Posterior vena cava (tissue), 2 donors: ENCODE measurements at regions not wholly inside any gene's neighbourhood (a gene's known extent, or its start where the extent isn't known, plus 50 kb on each side); places are given as distances from the start of the nearest gene placed in this dataset.

Experiments
- DNase-seq: peaks from one replicate; pipeline ENCODE4 v3.0.0-alpha.2; 2020; ENCODE audit warnings: low spot score
- intact Hi-C, 2 donors: fragments of 100-400 bp; cut with DNase I; formaldehyde crosslinking; loops; one replicate each; pipeline versions ENCODE4 v1.14.1 to v1.14.2; 2022 to 2023
- donor health status: DM: yes; HTN: yes; CAD: no.
- donor health status: DM: yes; HTN: yes; CAD: no.

GRCh38 chr14:81936348-81936747 lies 402.7 kb upstream of the SEL1L start:
- intact Hi-C loops: no loop called here
- no peak for DNase-seq

DNA sequence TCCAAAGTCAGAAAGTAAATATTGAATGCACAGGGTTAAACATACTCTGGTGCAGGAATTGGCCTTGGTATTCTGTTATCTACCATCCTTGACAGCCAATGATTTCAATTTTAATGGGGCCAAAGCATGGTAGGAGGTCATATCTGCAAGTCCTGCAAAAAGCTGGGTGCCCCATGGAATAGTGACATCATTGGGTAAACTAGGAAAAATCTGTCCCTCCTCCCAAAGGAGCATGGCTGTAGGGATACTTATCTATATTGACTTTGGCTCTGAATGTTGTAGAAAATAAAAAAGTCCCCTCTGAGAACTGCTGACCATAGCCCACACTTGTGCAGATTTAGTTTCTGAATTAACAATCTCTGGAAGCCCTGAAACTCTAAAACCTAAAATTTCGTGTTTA lies 403.2 kb upstream of the SEL1L start:
- intact Hi-C loops: no loop called here
- no peak for DNase-seq

DNA sequence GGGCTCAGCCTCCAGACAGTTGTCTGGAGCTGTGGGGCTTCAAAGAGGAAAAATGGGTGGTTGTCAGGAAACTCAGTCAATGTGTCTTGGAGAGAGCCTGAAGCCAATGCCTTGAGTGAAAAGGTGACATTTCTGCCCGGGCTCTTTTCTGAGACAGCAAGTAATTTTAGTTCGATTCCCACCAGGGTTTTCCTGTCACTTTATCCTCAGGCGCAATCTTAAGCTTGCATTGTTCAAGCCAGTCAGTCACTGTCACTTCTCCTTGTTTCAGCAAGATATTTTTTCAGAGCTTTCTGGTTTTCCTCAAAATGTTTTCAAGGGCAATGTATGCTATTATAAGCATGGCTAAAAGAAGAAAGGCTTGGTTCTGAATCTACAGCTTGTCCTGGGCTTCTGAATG lies 404.7 kb upstream of the SEL1L start:
- intact Hi-C loops: no loop called here
- no peak for DNase-seq

DNA sequence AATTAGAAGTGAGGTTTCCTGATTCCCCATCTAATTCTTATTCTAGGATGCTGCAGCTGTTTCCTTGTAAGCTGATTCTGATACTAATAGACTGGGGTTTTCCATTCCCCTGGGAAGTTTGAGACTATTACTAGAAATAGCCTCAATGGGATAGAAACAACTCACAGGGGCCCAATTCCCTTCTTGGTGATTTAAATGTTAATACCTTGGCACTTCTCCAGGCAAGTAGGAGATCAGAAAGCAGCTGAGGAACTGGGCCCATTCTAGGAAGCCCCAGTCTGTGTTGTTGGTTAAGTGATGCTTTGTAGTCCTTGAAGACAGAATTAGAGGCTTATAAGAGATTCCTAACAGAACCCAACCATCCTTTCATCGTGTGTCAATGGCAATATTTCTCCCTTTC lies 407.0 kb upstream of the SEL1L start:
- intact Hi-C loops: no loop called here
- no peak for DNase-seq

GRCh38 chr14:81942071-81942470 lies 408.4 kb upstream of the SEL1L start:
- DNase-seq: no peak
- intact Hi-C loops: no loop called here

- intact Hi-C loops: no loop called here
- DNase-seq: no peak
Observed at GRCh38 chr14:81946375-81946774, 412.7 kb upstream of the SEL1L start.

DNA sequence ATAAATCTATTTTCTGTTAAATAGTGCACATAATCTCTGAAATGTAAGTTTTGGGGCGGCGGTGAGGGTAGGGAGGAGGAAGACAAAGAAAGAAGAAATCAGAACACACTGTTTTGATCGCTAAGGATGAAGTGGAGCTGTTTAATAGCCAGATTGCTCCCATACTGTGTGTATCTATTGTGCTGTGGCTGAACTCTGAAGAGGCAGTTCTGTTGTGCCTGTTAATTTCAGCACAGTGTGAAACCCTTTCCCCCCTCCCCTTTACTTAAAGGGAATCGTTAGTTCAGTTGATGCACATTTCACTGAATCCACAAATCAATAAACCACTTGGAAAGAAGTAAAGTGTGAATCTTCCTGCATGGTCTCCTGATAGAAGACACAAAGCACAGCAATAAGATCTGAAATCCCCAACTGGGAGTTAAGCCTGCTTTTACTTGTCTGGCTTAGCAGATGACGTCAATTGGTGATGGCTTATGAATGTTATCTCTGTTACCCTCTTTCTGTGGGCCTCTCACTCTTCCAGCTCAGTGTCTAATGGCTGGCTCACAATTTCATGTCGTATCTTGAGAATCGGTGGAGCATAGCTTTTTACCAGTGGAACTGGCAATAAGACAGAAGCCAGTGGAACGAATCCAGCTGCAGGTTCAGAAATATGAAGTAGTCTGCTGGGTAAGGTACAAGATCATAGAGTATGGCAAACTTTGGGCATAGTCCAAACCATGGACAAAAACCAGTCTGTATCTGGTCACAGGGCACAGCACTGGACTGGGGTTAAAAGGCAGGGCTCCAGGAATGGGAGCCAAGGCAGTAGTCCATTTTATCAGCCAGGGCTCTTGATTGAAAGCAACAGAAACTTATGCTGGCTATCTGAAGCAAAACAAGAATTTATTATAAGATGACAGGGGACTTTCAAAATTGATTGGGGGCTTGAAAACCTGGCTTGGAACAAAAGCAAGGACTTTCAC lies 413.5 kb upstream of the SEL1L start:
- DNase-seq: no peak
- intact Hi-C loops: no loop called here

DNA sequence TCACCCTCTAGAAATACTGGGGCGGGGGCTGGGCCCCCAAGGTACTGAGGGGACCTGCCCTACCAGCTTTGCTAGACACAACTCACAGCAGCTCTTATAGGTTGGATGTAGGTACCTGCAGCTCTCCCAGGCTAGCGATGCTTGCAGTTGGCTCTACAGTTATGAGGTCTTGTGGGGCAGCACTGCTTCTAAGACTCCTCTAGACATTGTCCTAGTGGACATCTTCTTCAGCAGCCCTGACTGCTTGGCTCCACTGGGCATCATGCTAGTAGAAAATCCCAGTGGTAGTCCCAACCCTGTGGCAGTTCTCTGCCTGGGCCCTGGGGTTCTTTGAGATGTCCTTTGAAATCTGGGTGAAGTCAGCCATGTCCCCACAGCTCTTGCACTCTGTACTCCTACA lies 419.3 kb upstream of the SEL1L start:
- intact Hi-C loops: no loop called here
- DNase-seq: peak; percentile 42

- intact Hi-C loops: no loop called here
- DNase-seq: no peak
Observed at GRCh38 chr14:81953419-81953818, 419.8 kb upstream of the SEL1L start.

- intact Hi-C loops: no loop called here
- no peak for DNase-seq
Observed at GRCh38 chr14:81955123-81955522, 421.5 kb upstream of the SEL1L start.

- DNase-seq: no peak
- intact Hi-C loops: no loop called here
Observed at GRCh38 chr14:81960781-81961180, 427.1 kb upstream of the SEL1L start.

DNA sequence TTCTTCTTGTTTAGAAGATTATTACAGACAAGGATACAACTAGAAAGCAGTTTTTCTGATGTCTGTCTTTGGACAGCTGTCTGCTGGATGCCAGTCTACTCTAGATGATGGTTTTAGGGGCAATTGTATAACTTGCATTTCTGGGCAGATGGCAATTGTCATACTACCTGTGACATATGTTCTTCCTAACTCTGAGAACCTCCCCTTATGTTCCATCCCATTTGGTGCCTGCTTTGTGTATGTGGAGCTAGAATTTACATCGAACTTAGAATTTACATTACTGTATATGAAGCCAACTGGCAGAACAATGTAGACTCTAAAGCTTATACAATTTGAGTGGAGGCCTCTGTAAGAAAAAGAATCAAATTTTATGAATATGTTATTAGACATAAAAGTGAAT lies 430.2 kb upstream of the SEL1L start:
- intact Hi-C loops: no loop called here
- DNase-seq: no peak

DNA sequence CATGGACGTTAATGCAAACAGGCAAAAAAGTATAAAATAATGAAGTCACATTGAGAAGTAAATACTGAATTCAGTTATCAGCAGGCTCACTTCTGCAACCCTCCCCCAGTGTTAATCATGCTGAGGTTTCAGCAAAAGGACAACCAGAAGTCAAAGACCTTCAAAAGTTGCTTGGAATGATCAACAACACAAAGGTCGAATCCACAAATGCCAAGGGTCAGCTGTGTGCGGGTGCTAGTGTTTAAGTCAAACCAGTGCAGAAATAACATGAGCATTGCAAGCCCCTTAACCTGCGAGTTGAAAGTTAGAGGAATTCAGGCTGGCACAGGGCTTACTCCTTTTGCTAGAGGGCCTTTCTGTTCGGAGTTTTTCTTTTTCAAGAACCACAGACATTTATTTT lies 436.7 kb upstream of the SEL1L start:
- no peak for DNase-seq
- intact Hi-C loops: no loop called here

DNA sequence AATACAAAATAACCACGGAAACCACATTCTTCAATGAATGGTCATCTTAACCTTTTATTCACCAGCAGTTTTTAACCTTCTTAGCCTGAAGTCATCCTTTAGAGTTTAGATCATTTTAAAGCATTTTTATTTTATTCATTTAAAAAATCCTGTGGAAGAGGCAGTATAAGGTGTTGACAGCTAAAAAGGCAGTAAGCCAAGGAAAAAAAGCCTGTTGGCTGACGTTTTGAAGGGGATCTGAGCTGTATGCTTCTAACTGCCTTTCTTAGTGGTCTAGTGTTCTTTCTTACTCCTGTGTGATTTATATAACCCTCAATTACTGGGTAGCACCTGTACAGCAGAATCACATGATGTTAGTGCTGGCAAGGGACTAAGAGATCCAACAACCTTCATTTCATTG lies 438.3 kb upstream of the SEL1L start:
- intact Hi-C loops: no loop called here
- no peak for DNase-seq

DNA sequence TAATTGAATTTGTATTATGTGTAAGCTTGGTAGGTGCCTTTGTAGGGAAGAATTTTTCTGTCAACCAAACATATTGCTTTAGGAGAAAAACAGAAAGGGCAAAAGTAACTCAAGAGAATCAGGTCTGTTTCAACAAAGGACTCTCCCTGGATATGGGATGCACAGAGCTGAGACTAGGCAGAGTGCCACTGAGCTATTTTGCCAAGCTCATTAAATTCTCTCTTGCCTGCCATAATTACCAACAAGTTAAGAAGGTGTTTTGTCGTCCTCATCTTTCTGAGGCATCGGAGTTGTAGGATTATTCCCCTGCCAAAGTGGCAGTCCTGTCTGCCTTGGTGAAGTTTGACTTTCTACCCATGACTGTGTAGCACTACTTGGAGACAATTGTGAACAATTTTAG lies 438.9 kb upstream of the SEL1L start:
- intact Hi-C loops: no loop called here
- no peak for DNase-seq

DNA sequence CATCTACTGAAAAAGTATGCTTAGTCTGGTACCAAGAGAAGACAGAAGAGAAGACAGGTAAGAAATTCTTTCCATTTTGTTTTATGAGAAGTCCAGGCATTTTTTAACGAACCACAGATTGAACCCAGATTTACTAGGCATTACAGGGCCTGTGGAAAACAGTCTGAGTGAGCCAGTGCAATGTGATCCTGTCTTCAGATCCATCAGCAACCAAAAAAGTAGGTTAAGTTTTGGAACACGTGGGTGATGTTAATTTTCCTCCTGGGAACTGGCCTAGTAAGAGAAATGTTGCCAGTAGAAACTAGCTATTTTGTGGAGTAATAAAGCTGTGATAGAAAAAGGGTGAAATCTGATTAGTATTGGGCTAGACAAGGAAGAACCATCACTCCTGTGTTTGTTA lies 440.9 kb upstream of the SEL1L start:
- no peak for DNase-seq
- intact Hi-C loops: no loop called here

DNA sequence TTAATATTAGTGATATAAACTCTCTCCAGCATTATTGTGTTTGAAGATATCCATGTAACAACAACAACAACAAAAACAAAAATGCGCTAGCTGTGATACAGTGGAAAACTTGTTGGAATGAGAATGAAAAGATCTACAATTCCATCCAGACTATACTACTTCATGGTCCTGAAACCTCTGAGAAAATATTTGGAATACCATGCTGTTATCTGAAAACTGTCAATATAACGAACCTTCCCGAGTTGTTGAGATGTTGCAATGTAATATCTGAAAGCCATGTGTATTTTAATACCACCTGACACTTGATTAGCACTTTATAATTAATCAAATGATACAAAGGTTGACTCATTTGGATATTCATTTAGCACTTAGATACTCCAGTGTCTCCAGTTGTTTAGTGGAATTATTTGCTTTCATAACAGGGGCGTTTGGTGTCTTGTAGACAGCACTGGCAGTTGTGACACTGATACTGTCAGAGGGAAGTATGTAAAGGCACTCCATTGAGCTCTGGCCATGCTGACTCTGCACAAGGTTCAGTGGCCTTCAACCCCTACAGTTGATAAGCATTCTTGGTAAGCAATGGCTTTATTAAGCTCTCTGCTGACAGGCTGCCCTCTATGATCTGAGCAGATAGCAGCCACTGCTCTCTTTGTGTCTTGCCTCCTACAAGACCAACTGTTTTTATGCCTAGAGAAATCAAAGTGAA lies 447.1 kb upstream of the SEL1L start:
- intact Hi-C loops: no loop called here
- DNase-seq: no peak

DNA sequence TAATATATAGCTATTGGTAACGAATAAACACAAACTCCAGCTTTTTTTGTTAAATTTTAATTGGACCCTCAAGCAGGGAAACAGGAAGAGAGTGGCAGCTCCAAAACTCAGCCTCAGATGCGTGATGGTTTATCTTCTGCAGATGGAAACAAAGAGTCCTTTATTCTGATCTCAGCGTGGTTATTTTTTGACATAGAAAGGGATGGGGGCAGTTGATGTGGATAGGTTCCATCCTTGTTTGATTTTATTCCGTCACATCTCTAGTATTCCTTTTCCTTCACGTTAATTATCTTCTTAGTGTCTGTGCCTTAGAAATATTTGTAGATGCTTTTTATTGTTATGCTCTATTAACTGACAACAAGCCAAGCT lies 447.6 kb upstream of the SEL1L start:
- intact Hi-C loops: no loop called here
- DNase-seq: no peak

GRCh38 chr14:81982046-81982445 lies 448.4 kb upstream of the SEL1L start:
- intact Hi-C loops: no loop called here
- DNase-seq: no peak

GRCh38 chr14:81986005-81986404 lies 452.4 kb upstream of the SEL1L start:
- intact Hi-C loops: no loop called here
- DNase-seq: no peak

GRCh38 chr14:81989211-81989610 lies 455.6 kb upstream of the SEL1L start:
- intact Hi-C loops: no loop called here

More at GRCh38 chr14:81989211-81989610, 455.6 kb upstream of the SEL1L start:
- DNase-seq: no peak
